ENCODE measurements at regions not wholly inside any gene's neighbourhood (a gene's known extent, or its start where the extent isn't known, plus 50 kb on each side); places are given as distances from the start of the nearest gene placed in this dataset.

DNA sequence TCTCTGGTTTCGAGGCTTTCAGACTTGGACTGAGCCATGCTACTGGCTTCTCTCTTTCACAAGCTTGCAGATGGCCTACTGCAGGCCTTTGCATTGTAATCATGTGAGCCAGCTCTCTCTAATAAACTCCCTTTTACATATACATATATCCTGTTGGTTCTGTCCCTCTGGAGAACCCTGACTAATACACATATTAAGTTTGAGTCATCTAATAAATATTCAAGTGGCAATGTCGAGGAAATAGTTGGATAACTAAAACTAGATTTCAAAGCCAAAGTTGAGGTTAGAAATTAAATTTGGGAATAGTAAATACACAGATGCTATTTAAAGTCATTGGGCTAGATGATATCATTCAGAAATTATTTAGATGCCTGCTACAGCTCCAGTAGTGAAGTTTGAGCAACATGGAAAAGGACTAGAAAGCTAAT is 1343.4 kb downstream of the GRIK2 start:
- Histone ChIP-seq H3K4me3 (replicated peaks in 1 of 3; ENCODE audit: insufficient read depth in 1 of 3, low read depth in 1 of 3, low read length in 3 of 3) (no peak overlapping the region), H3K27me3 (ENCODE audit: control insufficient read depth in 2 of 2, insufficient read depth in 2 of 2, low read length in 2 of 2) (no peaks in the 10 kb centered on the region), H3K9me3 (replicated peaks; ENCODE audit: control insufficient read depth, insufficient read depth, low read length) (peaks cover 3% of the 10 kb centered on the region), H3K4me1 (ENCODE audit: control insufficient read depth, extremely low read depth, insufficient read depth, low read length) (no peaks in the 10 kb centered on the region), H3K4me2 (ENCODE audit: insufficient read depth, low read length) (no peak overlapping the region), H3K36me3 (ENCODE audit: control insufficient read depth in 2 of 2, extremely low read depth in 1 of 2, insufficient read depth in 2 of 2, low read length in 2 of 2) (no peaks in the 10 kb centered on the region), H3K9ac (replicated peaks; ENCODE audit: extremely low read depth, insufficient read depth, low read length) (no peak overlapping the region), H3K9me1 (replicated peaks; ENCODE audit: control insufficient read depth, extremely low read depth, insufficient read depth, low read length) (no peaks in the 10 kb centered on the region), H3K79me2 (ENCODE audit: control insufficient read depth, insufficient read depth, low read length) (no peaks in the 10 kb centered on the region), H4K20me1 (replicated peaks; ENCODE audit: control insufficient read depth, extremely low read depth, insufficient read depth, low read length) (no peaks in the 10 kb centered on the region), H2AFZ (ENCODE audit: low read depth, low read length) (no peak overlapping the region), H3K27ac (ENCODE audit: insufficient read depth, low read depth, low read length) (no peak overlapping the region)
- POLR2A ChIA-PET: no interaction called here
- no peak for FAIRE-seq
- CTCF ChIA-PET: no interaction called here
- no TSS peak for BruUV-seq (replicated peaks)
- DNase-seq (ENCODE audit: low read depth, low spot score): no peak
- dilution Hi-C loops (cut with MboI; ENCODE audit: extremely low pct_ligation_motif_present, low sequenced_read_pairs): no loop called here
- TF ChIP-seq MAX (IDR thresholded peaks at IDR 0.05; ENCODE audit: insufficient read depth, insufficient read length) (no peak), JUN (IDR thresholded peaks at IDR 0.05; ENCODE audit: borderline replicate concordance, insufficient read depth, insufficient read length, low read depth) (no peak), FOS (IDR thresholded peaks at IDR 0.05; ENCODE audit: borderline replicate concordance, insufficient read depth, low read length) (no peak), CTCF (IDR thresholded peaks at IDR 0.05; ENCODE audit: extremely low read depth in 1 of 2, insufficient read depth in 1 of 2, low read depth in 1 of 2, low read length in 2 of 2) (no peak), GATA2 (IDR thresholded peaks at IDR 0.05; ENCODE audit: insufficient read depth, insufficient read length, low read depth, low read length) (no peak), POLR2A (IDR thresholded peaks at IDR 0.05; ENCODE audit: low read depth, low read length) (no peak), POLR2AphosphoS5 (IDR thresholded peaks at IDR 0.05; ENCODE audit: insufficient read depth, low read depth, low read length) (no peak), EZH2 (IDR thresholded peaks at IDR 0.05; ENCODE audit: borderline replicate concordance, low read depth, low read length, severe bottlenecking) (no peak), MYC (IDR thresholded peaks at IDR 0.05; ENCODE audit: low read depth, low read length) (no peak)
- intact Hi-C loops (cut with micrococcal nuclease): no loop called here

Data from endothelial cell of umbilical vein (primary cell).